ENCODE measurements at regions not wholly inside any gene's neighbourhood (a gene's known extent, or its start where the extent isn't known, plus 50 kb on each side); places are given as distances from the start of the nearest gene placed in this dataset.

- no peak for TF ChIP-seq ZNF462 (CRISPR knock-in tag; IDR thresholded peaks at IDR 0.05)
- no peak for TF ChIP-seq STAT1 (IDR thresholded peaks at IDR 0.05; ENCODE audit: unreplicated experiment)
- no peak for TF ChIP-seq CTCF (conservative IDR thresholded peaks at IDR 0.05; ENCODE audit: low read depth in 2 of 2)
- no peak for TF ChIP-seq REST (IDR thresholded peaks at IDR 0.05; ENCODE audit: unreplicated experiment)
- no peak for TF ChIP-seq EZH2 (IDR thresholded peaks at IDR 0.05; ENCODE audit: low read depth, unreplicated experiment)
- TF ChIP-seq ZNF114 (CRISPR knock-in tag; IDR thresholded peaks at IDR 0.05), result no peak
- TF ChIP-seq ETS1 (IDR thresholded peaks at IDR 0.05), result no peak
Observed at GRCh38 chr22:49585461-49586243, 242.0 kb downstream of the BRD1 start (continued).

Measured in GM23338 (cell line).